NCI-H774 (cell line): ENCODE measurements at regions not wholly inside any gene's neighbourhood (a gene's known extent, or its start where the extent isn't known, plus 50 kb on each side); places are given as distances from the start of the nearest gene placed in this dataset.

ENCODE experiments used
- DNase-seq: peaks from one replicate; lab custom pipeline; 2025; lab: John Stamatoyannopoulos, UW

- no peak for DNase-seq
Observed at GRCh38 chr3:59542276-59542675, 492.5 kb upstream of the CFAP20DC start.

DNA sequence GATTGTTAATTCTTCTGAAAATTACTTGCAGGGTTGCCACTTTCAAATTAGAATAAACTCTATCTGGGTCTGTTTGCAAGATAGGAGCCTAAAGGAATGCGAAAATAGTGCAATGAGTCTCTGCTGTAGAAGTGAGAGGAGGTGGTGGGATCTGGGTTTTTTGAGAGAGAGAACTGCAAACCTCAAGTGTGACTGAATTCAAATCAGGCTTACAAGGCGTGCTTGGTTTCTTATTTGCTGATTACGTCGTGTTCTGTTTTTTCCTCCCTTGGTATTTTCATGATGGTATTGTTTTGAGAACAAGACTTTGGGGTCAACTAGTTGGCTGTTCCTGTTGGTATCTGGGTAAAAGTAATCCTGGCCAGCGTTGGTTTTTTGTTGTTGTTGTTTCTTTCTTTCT, 490.9 kb upstream of the CFAP20DC start:
- DNase-seq: no peak

GRCh38 chr3:59540241-59540640, 490.4 kb upstream of the CFAP20DC start:
- DNase-seq: no peak

DNA sequence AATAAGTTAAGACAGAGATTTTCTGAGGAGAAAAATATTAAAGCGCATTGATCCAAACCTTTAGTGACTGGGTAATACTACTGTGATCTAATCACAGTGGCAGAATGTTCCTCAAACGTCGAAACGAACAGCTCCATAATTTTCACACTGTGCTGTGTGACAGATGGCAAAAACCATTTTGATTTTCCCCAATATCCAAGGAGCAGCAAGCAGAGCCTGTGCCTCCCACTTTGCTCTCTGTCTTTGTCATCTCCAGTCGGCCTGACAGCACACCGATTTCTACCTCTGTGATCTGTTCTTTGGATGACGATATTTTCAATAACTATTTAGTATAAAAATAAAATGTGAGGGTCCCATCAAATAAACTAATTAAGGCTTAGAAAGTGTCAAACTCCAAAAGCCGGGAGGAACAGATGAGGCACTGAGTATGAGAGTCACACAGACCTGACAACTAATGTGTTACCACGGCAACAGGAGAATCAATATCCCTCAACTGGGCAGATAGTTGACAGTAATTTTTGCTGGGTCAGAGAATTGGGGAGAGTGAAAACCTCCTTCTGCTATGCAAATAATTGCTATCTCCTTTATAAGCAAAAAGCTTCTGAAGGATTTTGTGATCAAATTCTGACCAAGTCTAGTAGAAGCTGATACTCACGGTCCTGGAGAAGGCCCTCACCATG, 489.1 kb upstream of the CFAP20DC start:
- no peak for DNase-seq

DNA sequence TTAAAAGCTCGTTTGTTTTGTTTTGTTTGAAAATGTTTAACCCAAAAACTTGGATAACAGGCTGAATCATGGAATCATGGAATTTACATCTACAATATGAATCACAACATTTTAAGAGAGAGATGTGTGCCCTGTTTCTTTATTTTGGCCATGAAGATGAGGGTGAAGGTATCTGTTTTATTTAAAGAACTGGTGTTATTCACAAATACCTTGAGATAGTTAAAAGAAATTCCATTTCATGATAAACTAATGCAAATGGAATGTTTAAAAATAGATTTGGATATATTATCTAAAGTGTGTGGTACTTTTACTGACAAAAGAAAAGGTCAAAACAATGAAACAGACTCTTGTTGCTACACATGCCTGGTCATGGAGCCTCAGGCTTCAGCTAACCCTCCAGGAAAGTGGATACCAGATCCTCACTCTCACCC, 486.0 kb upstream of the CFAP20DC start:
- no peak for DNase-seq

GRCh38 chr3:59531994-59532393, 482.2 kb upstream of the CFAP20DC start:
- DNase-seq: no peak

- no peak for DNase-seq
Observed at GRCh38 chr3:59531066-59531745, 481.4 kb upstream of the CFAP20DC start.

- no peak for DNase-seq
Observed at GRCh38 chr3:59528251-59528650, 478.4 kb upstream of the CFAP20DC start.

- no peak for DNase-seq
Observed at GRCh38 chr3:59527493-59527892, 477.7 kb upstream of the CFAP20DC start.

DNA sequence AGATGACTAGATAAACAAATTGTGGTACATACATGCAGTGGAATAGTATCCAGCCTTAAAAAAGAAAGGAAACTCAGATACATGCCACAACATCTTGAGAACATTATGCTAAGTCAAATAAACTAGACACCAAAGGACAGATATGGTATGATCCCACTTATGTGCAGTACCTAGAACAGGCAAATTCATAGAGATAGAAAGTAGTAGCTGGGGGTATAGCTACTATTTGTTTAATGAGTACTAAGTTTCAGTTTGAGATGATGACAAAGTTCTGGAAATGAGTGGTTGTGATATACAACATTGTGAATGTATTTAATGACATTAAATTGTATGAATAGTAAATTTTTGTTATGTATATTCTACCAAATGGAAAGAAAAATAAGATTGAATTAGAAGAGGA, 477.2 kb upstream of the CFAP20DC start:
- no peak for DNase-seq

- no peak for DNase-seq
Observed at GRCh38 chr3:59522550-59522949, 472.7 kb upstream of the CFAP20DC start.

DNA sequence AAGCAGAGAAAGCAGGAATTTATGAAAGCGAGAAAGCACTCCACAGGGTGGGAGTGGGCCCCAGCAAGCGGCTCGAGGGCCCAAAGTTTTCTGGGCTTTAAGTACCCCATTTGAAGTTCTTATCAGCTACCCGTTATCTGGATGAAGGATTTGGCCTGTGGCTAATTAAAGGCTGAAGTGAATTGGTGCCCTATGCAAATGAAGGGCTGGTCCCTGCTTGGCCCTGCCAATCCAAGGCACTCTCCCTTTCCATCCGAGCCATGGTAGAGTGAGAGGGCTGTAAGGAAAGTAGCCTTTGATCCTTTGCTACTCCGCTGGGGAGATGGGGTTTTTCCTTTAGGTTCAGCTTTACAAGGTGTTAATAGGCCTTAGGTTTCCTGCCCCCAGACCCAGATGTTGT, 469.3 kb upstream of the CFAP20DC start:
- DNase-seq: no peak

DNA sequence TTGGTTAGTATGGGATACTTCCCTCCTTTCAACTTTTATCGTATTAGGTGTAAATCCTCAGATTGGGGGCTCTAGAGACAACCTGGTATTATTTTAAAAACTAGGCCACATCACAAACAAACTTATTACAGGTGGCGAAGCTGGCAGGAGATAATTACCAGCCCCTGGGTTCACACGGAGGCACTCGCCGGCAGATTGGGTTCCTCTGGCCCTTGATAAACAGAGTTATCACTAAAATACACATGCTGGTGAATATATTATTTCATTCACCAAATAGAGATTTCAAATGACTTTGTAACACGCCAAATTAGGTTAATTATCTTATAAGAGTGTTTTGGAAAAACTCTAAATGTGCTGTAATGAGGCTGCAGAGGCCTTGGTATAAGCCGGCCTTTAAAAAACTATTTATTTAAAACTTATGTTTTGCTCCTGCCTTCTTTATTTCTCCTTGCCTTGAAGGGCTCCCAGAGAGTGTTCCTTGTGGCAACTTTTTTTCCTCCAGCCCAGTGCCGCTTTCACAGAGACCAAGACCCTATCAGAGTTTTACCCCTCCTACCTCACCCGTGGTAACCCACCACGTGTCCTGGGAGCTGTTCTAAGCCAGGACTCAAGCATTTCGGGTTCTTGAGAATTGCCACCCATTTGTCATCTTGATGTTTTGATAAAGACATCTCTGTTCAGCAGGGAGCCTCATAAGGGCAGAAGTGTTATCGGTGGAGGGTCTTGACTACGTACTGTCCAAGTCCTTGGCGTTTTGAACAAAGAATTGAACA, 468.6 kb upstream of the CFAP20DC start:
- no peak for DNase-seq

- DNase-seq: no peak
Observed at GRCh38 chr3:59517388-59517787, 467.6 kb upstream of the CFAP20DC start.

DNA sequence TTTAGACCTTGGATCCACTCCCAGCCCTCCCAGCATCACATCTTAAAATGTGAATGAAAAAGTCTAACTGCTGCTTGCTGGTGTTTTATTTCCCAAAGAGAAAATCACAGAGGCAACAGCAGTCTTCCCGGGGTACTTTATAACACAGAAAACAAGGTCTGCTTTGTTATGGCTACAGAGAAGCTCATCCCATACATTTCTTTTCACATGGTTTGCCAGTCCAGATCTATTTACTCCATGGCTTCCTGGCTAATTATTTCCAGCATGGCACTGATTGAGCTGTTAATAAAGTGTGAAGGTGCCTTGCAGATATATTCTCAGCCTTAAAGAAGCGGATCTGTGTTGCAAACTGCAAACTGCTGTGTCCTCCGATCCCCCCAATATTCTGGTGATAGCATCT, 466.1 kb upstream of the CFAP20DC start:
- DNase-seq: no peak

- no peak for DNase-seq
Observed at GRCh38 chr3:59514865-59515482, 465.1 kb upstream of the CFAP20DC start.

DNA sequence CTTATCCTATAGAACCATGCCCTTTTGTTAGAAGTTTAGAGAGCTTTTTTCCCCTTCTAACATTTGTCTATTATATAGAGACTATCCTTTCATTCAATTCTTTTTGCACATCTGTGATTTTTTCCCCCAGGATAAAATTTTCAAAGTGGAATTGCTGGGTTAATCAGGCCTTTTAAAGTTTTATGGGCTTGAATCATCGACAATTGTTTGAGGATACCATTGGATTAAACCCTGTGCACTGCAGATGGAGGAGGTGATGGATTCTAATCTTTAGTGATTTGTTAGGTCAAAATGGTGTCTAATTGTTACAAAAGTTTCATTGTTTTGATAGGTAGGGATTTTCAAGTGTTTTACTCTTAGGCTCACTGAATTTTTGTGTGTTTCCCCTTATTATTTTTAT, 463.7 kb upstream of the CFAP20DC start:
- DNase-seq: no peak

- DNase-seq: no peak
Observed at GRCh38 chr3:59512066-59512465, 462.2 kb upstream of the CFAP20DC start.

DNA sequence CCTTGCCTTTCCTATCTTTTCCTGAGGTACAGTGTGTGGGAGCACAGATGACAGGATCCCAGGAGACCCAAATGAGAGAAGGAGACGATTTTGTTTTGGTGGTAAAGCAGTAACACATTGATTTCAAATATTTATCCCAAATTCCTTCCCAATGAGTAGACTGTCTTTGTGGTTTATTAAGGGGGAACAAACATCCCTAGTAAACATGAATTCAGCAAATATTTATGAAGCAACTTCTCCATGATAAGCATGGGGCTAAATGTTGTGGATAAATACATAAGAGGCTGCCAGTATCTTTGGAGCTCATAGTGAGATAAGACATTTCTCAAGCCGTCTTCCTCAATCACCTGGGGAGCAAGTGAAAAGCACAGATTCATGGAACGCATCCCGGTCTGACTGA, 460.8 kb upstream of the CFAP20DC start:
- no peak for DNase-seq

DNA sequence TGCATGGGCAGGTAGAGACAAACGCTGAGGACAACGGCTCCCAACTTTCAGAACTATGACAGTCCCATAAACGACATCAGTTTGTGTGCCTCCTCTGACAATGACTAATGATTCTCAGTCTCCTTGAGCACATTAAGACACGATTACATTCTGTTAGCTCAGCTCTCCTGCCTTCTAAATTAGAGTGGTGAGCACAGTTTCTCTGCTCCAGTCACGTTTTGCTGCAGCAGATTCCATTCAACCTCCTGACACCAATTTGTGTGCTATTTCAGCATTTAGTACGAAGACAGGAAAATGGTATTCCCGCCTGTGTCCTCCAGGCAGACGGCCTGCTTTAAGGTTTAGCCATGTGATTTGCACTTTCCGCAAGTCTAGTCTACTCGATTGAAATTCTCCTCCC, 458.4 kb upstream of the CFAP20DC start:
- no peak for DNase-seq

- no peak for DNase-seq
Observed at GRCh38 chr3:59506191-59506590, 456.4 kb upstream of the CFAP20DC start.

DNA sequence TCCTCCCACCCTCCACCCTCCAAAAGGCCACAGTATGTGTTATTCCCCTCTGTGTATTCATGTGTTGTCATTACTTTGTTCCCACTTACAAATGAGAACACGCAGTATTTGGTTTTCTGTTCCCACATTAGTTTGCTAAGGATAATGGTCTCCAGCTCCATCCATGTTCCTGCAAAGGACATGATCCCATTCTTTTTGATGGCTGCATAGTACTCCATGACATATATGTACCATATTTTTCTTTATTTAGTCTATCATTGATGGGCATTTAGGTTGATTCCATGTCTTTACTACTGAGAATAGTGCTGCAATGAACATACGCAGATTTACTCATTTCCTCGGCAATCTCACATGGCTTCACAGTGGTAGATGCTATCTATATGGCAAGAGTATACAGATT, 453.6 kb upstream of the CFAP20DC start:
- DNase-seq: no peak

DNA sequence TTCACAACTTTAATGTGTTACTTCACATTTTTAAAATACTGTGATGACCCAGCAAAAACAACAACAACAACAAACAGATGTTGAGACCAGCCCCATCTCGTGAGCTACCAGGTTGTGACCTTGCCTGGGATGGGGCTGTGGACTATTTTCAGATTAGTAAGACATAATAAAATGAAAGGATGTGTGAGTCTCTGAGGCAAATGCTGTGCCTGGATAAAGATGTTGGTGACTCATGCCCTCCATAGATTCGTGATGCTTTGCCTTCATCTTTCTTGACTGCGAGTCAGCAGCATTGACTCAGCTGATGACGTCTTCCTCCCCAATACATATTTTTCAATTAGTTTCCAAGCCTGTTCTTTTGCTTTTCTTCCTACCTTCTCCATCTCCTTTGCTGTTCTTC, 453.0 kb upstream of the CFAP20DC start:
- no peak for DNase-seq
